ENCODE measurements at regions not wholly inside any gene's neighbourhood (a gene's known extent, or its start where the extent isn't known, plus 50 kb on each side); places are given as distances from the start of the nearest gene placed in this dataset.
"Not testable (repeated sequence)": the region's sequence is repeated elsewhere in the genome, so short reads cannot be mapped to it uniquely, and the experiment has no call there.

GRCh38 chr10:32217216-32217615 lies 129.7 kb downstream of the EPC1 start:
- no peak for DNase-seq

GRCh38 chr10:32213838-32214237 lies 133.1 kb downstream of the EPC1 start:
- not testable (repeated sequence) for DNase-seq

GRCh38 chr10:32211046-32211363 lies 136.0 kb downstream of the EPC1 start:
- no peak for DNase-seq

GRCh38 chr10:32210306-32211045 lies 136.5 kb downstream of the EPC1 start:
- DNase-seq, result no peak

- DNase-seq, result not testable (repeated sequence)
These were observed 139.0 kb downstream of the EPC1 start for GRCh38 chr10:32208005-32208404.

GRCh38 chr10:32207544-32207943 lies 139.4 kb downstream of the EPC1 start:
- DNase-seq, result peak; percentile 27

- DNase-seq, result no peak
These were observed 141.3 kb downstream of the EPC1 start for GRCh38 chr10:32205670-32206069.

GRCh38 chr10:32204606-32205005 lies 142.4 kb downstream of the EPC1 start:
- no peak for DNase-seq

- no peak for DNase-seq
These were observed 143.6 kb upstream of the KIF5B start for GRCh38 chr10:32199714-32200394.

- no peak for DNase-seq
These were observed 141.2 kb upstream of the KIF5B start for GRCh38 chr10:32197423-32197822.

GRCh38 chr10:32190890-32191491 lies 134.8 kb upstream of the KIF5B start:
- no peak for DNase-seq

GRCh38 chr10:32189400-32190084 lies 133.3 kb upstream of the KIF5B start:
- no peak for DNase-seq

- DNase-seq, result not testable (repeated sequence)
These were observed 132.4 kb upstream of the KIF5B start for GRCh38 chr10:32188601-32189000.

- no peak for DNase-seq
These were observed 131.5 kb upstream of the KIF5B start for GRCh38 chr10:32187686-32188085.

- DNase-seq, result not testable (repeated sequence)
These were observed 127.4 kb upstream of the KIF5B start for GRCh38 chr10:32183652-32184051.

- no peak for DNase-seq
These were observed 126.3 kb upstream of the KIF5B start for GRCh38 chr10:32182476-32182875.

- DNase-seq, result no peak
These were observed 124.4 kb upstream of the KIF5B start for GRCh38 chr10:32180390-32181280.

GRCh38 chr10:32179836-32180235 lies 123.6 kb upstream of the KIF5B start:
- DNase-seq, result no peak

- DNase-seq, result not testable (repeated sequence)
These were observed 121.4 kb upstream of the KIF5B start for GRCh38 chr10:32177594-32177993.

- DNase-seq, result no peak
These were observed 119.4 kb upstream of the KIF5B start for GRCh38 chr10:32175629-32176028.

GRCh38 chr10:32174349-32174893 lies 118.2 kb upstream of the KIF5B start:
- no peak for DNase-seq

- no peak for DNase-seq
These were observed 115.0 kb upstream of the KIF5B start for GRCh38 chr10:32171204-32171603.
